MV-4-11 (cell line): ENCODE measurements at regions not wholly inside any gene's neighbourhood (a gene's known extent, or its start where the extent isn't known, plus 50 kb on each side); places are given as distances from the start of the nearest gene placed in this dataset.
"Not testable (repeated sequence)": the region's sequence is repeated elsewhere in the genome, so short reads cannot be mapped to it uniquely, and the experiment has no call there.

Experiments
- DNase-seq: peaks from one replicate; lab custom pipeline; 2025; lab: John Stamatoyannopoulos, UW

GRCh38 chr4:100906973-100907372 is 389.2 kb upstream of the EMCN start:
- DNase-seq = no peak

DNA sequence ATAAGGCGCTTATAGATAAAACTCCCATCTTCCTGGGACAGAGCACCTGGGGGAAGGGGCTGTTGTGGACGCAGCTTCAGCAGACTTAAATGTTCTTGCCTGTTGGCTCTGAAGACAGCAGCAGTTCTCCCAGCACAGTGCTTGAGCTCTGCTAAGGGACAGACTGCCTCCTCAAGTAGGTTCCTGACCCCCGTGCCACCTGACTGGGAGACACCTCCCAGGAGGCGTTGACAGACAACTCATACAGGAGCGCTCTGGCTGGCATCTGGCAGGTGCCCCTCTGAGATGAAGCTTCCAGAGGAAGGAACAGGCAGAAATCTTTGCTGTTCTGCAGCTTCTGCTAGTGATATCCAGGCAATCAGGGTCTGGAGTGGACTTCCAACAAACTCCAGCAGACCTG is 383.1 kb upstream of the EMCN start:
- DNase-seq = not testable (repeated sequence)

- DNase-seq = no peak
These were observed 382.3 kb upstream of the EMCN start for GRCh38 chr4:100900134-100900533.

DNA sequence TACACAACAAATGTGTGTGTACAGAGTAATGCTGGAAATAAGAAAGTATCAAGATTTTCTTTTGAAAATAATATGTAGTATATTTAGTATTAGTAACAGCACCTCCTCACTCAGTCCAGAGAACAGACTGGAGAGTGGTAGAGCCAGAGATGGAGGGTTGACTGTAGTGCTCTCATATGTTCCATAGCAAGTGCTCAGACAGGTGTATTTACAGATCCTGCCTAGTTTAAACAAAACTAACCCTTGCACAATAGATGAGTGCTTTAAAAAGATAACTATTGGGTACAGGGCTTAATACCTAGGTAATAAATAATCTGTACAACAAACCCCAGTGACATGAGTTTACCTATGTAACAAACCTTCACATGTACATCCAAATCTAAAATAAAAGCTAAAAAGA is 381.0 kb upstream of the EMCN start:
- DNase-seq = no peak

GRCh38 chr4:100895556-100896197 is 377.9 kb upstream of the EMCN start:
- DNase-seq = peak; percentile 39

GRCh38 chr4:100894339-100894870 is 376.6 kb upstream of the EMCN start:
- no peak for DNase-seq

DNA sequence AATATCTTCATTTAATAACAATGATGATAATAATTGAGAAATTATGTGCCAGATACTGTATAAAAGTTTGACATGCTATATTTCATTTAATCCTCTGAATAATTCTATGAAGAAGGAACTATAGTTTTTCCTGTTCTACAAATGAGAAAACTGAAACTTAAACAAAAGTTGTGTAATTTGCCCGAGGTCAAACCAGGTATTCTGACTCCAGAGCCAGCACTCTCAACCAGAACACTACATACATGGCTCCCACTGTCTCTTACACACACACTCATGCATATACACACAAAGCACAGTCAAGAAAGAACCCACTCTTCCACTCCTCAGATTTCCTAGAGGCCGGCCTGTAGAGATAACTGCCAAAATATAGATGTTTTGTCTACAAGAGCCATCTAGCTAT is 374.0 kb upstream of the EMCN start:
- no peak for DNase-seq

DNA sequence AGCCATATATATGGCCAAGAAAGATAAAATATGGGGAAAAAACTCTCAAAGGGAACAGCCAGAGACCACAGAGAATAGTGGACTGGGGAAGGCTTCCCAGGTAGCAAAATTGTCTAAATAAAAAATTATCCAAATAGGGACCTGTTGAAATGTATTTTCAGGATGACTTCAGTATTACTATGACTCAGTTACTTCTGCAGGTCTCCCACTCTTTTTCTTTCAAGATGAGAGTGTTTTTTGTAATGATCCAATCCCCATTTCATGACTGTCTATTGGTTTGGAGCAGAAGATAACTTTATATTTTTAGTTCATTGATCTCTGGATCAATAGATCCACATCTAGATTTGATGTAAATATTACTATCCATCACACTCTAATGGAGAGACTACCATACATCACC is 372.1 kb upstream of the EMCN start:
- DNase-seq = no peak

DNA sequence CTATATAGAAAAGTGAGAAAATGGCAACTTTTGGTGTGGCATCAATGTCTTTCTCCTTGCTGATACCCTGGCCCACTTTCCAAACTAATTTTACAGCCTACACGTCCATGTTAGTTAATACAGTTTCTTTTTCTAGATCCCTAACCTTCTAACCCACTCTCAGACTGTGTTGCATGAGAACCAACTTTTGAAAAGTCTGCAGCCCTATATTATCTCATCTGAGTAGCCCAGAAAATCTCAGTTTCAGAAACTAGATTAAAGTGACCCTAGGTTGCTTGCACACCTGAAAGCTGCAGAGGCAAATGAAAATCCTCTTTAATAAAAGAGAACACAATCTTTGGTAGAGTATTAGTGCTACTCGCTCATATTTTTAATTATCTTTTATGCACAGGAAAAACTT is 371.6 kb upstream of the EMCN start:
- DNase-seq = no peak

- DNase-seq = peak; percentile 42
These were observed 364.8 kb upstream of the EMCN start for GRCh38 chr4:100882661-100883060.

- DNase-seq = no peak
These were observed 363.5 kb upstream of the EMCN start for GRCh38 chr4:100881283-100881682.

DNA sequence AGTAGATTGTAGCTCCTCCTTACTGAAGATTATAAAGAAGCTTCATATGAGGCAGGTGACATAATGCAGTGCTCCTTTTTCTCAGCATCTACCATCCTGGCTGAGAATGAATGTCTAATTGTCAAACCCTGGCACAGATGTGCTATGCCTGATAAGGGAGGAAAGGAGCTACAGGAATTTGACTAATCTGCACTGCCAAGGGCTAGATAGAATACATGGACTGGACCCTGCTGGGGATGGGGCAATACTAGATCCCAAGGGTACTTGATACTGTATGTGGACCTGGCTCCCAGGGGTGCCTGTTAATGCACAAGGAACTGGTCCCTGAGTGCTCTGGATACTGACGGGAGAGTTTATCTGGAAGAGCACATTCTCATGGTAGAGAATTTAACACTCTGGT is 362.2 kb upstream of the EMCN start:
- no peak for DNase-seq

- DNase-seq = no peak
These were observed 361.6 kb upstream of the EMCN start for GRCh38 chr4:100879471-100879870.

- DNase-seq = no peak
These were observed 358.7 kb upstream of the EMCN start for GRCh38 chr4:100876546-100876945.

GRCh38 chr4:100875296-100876068 is 357.7 kb upstream of the EMCN start:
- DNase-seq = no peak

- DNase-seq = no peak
These were observed 355.0 kb upstream of the EMCN start for GRCh38 chr4:100872811-100873210.

DNA sequence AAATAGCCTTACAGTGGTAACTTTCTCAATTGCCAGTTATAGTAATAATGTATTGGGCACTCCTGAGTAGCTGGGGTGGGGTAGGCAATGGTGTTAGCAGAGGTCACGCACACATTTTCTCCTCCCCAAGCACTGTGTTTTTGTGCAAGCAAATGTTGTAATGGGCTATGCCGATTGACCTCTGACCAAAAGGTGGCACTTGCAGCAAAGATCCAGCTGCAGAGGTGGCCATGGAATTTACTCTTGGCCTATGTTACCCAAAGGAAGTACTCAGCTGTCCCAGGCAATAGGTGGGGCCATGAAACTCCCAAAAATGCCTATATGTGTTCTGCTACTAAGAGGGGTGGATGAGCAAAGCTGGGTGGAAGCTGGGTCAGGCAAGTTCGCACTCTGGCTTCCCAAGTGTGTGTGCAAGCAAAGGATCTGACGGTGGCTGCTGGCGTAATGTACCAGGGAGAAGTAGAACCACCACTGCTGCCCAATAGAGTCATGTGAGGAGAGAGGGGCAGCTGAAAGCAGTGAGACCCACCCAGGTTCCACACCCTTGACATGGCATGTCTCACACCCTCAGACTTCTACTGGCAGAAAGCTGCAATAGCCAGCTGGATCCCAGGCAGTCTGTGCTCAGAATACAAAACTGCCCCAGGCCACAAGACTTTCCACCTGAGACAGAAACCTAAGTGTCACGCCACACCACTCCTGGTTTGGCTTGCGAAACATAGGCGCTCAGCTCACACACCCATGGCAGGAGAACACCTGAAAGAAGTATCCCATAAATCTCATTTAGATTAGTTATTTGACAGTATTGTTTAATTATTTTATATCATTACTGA is 353.3 kb upstream of the EMCN start:
- DNase-seq = no peak

- no peak for DNase-seq
These were observed 351.5 kb upstream of the EMCN start for GRCh38 chr4:100869276-100869675.

GRCh38 chr4:100868281-100868680 is 350.5 kb upstream of the EMCN start:
- DNase-seq = not testable (repeated sequence)

DNA sequence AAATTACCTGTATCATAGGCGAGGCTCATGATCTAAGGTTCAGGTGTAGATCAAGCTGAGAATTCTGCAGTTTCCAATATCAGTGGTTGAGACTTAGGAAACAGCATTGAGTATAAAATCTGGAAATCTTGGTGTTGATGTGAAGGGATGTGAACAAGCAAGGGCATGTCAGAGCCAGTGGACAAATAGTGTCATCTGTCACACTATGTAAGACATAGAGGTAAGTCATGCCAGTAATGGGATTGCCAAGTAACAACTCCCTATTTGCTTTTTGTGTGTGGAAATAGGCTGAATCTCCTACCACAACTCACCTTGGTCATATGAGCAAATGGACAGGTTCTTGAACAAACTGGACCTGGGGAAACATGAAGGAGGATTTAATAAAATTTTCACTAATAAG is 334.5 kb upstream of the EMCN start:
- DNase-seq = no peak

GRCh38 chr4:100849319-100849718 is 331.5 kb upstream of the EMCN start:
- peak; percentile 10 for DNase-seq

DNA sequence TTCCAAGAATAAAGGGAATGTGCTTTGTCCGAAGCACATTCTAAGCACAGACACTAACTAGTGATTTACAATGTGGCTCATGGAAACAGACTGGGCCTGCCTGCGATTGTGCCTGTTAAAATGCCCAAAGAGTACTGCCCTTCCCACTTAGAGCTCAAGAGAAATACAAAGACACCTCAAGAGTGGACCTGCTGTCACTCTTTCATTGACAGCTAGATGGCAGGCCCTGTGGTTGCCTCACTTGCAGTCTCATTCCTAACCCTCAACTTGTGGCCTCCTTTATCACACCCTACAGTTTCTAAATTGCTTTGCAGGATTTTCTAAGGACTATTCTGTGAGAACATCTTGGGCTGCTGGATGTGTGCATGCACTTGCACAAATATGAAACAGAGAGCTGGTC is 331.0 kb upstream of the EMCN start:
- DNase-seq = peak; percentile 10

DNA sequence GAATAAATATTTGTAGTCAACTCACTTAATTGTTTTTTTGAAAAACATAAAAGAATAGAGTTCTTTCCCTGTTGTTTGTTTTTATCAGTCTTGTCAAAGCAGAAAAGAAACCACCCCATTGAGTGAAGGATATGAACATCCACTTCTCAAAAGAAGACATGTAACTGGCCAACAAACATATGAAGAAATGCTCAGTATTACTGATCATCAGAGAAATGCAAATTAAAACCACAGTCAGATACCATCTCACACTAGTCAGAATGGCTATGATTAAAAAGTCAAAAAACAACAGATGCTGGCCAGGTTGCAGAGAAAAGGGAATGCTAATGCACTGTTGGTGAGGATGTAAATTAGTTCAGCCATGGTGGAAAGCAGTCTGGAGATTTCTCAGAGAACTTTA is 326.1 kb upstream of the EMCN start:
- DNase-seq = no peak
